GM12878 (cell line): ENCODE measurements at regions not wholly inside any gene's neighbourhood (a gene's known extent, or its start where the extent isn't known, plus 50 kb on each side); places are given as distances from the start of the nearest gene placed in this dataset.

Experiments used
- BHLHE40 ChIP-seq, 2 experiments: fragments of 450-650 bp in 1 of 2; IDR thresholded peaks; 2 replicates each; pipeline ENCODE4 v1.6.1; 2011 to 2017; ENCODE audit warnings: low read depth in 2 of 2, borderline replicate concordance in 1 of 2, improper control_type of control experiment in 1 of 2, low read length in 1 of 2, mild to moderate bottlenecking in 1 of 2
- CEBPB ChIP-seq, 2 experiments: fragments of 150-350 bp in 1 of 2; IDR thresholded peaks; 2 replicates each; pipeline ENCODE4 v1.6.1; 2012 to 2014; ENCODE audit warnings: low read depth in 2 of 2, low read length in 2 of 2, borderline replicate concordance in 1 of 2, inconsistent platforms in 1 of 2
- JUNB ChIP-seq: IDR thresholded peaks from 2 replicates; pipeline ENCODE4 v1.6.1; 2016; ENCODE audit warnings: antibody characterized with exemption, mild to moderate bottlenecking

DNA sequence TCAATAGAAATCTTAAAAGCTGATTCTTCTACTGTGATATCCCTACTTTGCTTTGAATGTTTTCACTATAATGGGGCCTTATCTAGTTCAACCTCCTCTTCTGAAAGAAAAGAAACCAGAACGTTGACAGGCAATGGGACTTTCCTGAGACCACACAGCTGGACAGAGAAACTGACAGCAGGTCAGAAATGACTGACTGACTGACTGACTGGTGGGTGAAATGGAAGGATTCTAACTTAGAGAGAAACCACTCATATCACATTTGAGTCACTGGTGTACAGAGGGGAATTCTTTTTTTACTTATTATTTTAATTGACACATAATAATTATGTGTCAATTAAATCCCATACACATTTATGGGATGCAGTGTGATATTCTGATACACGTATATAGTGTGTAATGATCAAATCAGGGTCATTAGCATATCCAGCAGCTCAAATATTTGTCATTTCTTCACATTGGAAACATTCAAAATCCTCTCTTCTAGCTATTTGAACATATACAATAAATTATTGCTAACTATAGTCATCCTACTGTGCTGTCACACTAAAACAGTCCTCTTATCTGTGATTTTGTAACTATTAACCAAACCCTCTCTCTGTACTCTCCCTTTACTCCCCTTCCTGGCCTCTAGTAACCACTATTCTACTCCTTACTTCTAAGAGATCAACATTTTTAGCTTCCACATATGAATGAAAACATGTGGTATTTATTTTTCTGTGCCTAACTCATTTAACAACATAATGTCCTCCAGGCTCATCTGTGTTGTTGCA lies 64.8 kb upstream of the NRSN1 start:
- TF ChIP-seq CEBPB (IDR thresholded peaks at IDR 0.05; ENCODE audit: borderline replicate concordance in 1 of 2, low read depth in 2 of 2, low read length in 2 of 2) (no peak), JUNB (peak; percentile 96), BHLHE40 (IDR thresholded peaks at IDR 0.05; ENCODE audit: borderline replicate concordance in 1 of 2, low read depth in 2 of 2, low read length in 1 of 2) (no peak)
